ENCODE measurements at regions not wholly inside any gene's neighbourhood (a gene's known extent, or its start where the extent isn't known, plus 50 kb on each side); places are given as distances from the start of the nearest gene placed in this dataset.

- ATAC-seq (ENCODE audit: insufficient number of reproducible peaks, low FRiP score, low read depth) (peak; percentile 37), DNase-seq (ENCODE audit: low spot score) (no peak)
- no peak for TF ChIP-seq CTCF (IDR thresholded peaks at IDR 0.05)
- H3K27ac ChIP-seq = no peak overlapping the region
- H3K27me3 ChIP-seq (replicated peaks; ENCODE audit: insufficient read depth) = no peaks in the 10 kb centered on the region
- no peaks in the 10 kb centered on the region for H3K36me3 ChIP-seq
- H3K9me3 ChIP-seq = no peaks in the 10 kb centered on the region
- H3K4me3 ChIP-seq = no peak overlapping the region
- no peaks in the 10 kb centered on the region for H3K4me1 ChIP-seq (ENCODE audit: control insufficient read depth in 1 of 2, low read depth in 2 of 2)
These were observed 480.9 kb downstream of the TSN start for GRCh38 chr2:122236152-122236874.

GRCh38 chr2:122236925-122237324, 481.5 kb downstream of the TSN start:
- Histone ChIP-seq H3K36me3 (no peaks in the 10 kb centered on the region), H3K4me3 (no peak overlapping the region), H3K27me3 (replicated peaks; ENCODE audit: insufficient read depth) (no peaks in the 10 kb centered on the region), H3K27ac (no peak overlapping the region), H3K9me3 (no peaks in the 10 kb centered on the region), H3K4me1 (ENCODE audit: control insufficient read depth in 1 of 2, low read depth in 2 of 2) (no peaks in the 10 kb centered on the region)
- no peak for ATAC-seq (ENCODE audit: insufficient number of reproducible peaks, low FRiP score, low read depth)
- DNase-seq (ENCODE audit: low spot score) = no peak
- TF ChIP-seq CTCF (IDR thresholded peaks at IDR 0.05) = no peak

GRCh38 chr2:122237450-122237849, 482.0 kb downstream of the TSN start:
- ATAC-seq (ENCODE audit: insufficient number of reproducible peaks, low FRiP score, low read depth) = no peak
- H3K27ac ChIP-seq = no peak overlapping the region
- H3K9me3 ChIP-seq = no peaks in the 10 kb centered on the region
- H3K27me3 ChIP-seq (replicated peaks; ENCODE audit: insufficient read depth) = no peaks in the 10 kb centered on the region
- H3K36me3 ChIP-seq = no peaks in the 10 kb centered on the region
- TF ChIP-seq CTCF (IDR thresholded peaks at IDR 0.05) = no peak
- H3K4me1 ChIP-seq (ENCODE audit: control insufficient read depth in 1 of 2, low read depth in 2 of 2) = no peaks in the 10 kb centered on the region
- H3K4me3 ChIP-seq = no peak overlapping the region
- DNase-seq (ENCODE audit: low spot score) = no peak

GRCh38 chr2:122238006-122238559, 482.6 kb downstream of the TSN start:
- H3K27me3 ChIP-seq (replicated peaks; ENCODE audit: insufficient read depth) = no peaks in the 10 kb centered on the region
- H3K4me3 ChIP-seq = no peak overlapping the region
- ATAC-seq (ENCODE audit: insufficient number of reproducible peaks, low FRiP score, low read depth) (no peak), DNase-seq (ENCODE audit: low spot score) (no peak)
- no peaks in the 10 kb centered on the region for H3K4me1 ChIP-seq (ENCODE audit: control insufficient read depth in 1 of 2, low read depth in 2 of 2)
- H3K27ac ChIP-seq = no peak overlapping the region
- no peaks in the 10 kb centered on the region for H3K36me3 ChIP-seq
- TF ChIP-seq CTCF (IDR thresholded peaks at IDR 0.05) = no peak
- H3K9me3 ChIP-seq = no peaks in the 10 kb centered on the region

- ATAC-seq (ENCODE audit: insufficient number of reproducible peaks, low FRiP score, low read depth) = no peak
- Histone ChIP-seq H3K36me3 (no peaks in the 10 kb centered on the region), H3K9me3 (no peaks in the 10 kb centered on the region), H3K27me3 (replicated peaks; ENCODE audit: insufficient read depth) (no peaks in the 10 kb centered on the region), H3K27ac (no peak overlapping the region), H3K4me3 (no peak overlapping the region), H3K4me1 (ENCODE audit: control insufficient read depth in 1 of 2, low read depth in 2 of 2) (no peaks in the 10 kb centered on the region)
- DNase-seq (ENCODE audit: low spot score) = no peak
- no peak for TF ChIP-seq CTCF (IDR thresholded peaks at IDR 0.05)
These were observed 484.0 kb downstream of the TSN start for GRCh38 chr2:122239440-122239839.
